Activated B cell treated with CpG ODN at 0.5 μM for 24 hours (primary cell): ENCODE measurements at regions not wholly inside any gene's neighbourhood (a gene's known extent, or its start where the extent isn't known, plus 50 kb on each side); places are given as distances from the start of the nearest gene placed in this dataset.

Source experiments
- ATAC-seq: fragments of 200-7000 bp; cut with Tn5 transposase; one replicate; pipeline ENCODE4 v1.10.0; 2021; ENCODE audit warnings: low read depth, mild to moderate bottlenecking, moderate library complexity
- CTCF ChIA-PET: fragments of 350-600 bp; sonication (Branson Sonifier 250); formaldehyde crosslinking; loops from one replicate; lab custom pipeline; 2021; ENCODE audit warnings: antibody characterized with exemption; lab: Charles Lee
- POLR2A ChIA-PET: fragments of 350-600 bp; sonication (Branson Sonifier 250); formaldehyde crosslinking; loops from one replicate; lab custom pipeline; 2021; ENCODE audit warnings: antibody characterized with exemption; lab: Charles Lee
- DNase-seq: peaks from one replicate; pipeline ENCODE4 v3.0.0; 2022
- H3K27ac Mint-ChIP-seq: one replicate; pipeline ENCODE4 v1.8.0; 2020; ENCODE audit warnings: mixed read lengths
- H3K27me3 Mint-ChIP-seq: one replicate; pipeline ENCODE4 v1.8.0; 2021; ENCODE audit warnings: mixed read lengths
- H3K36me3 Mint-ChIP-seq: one replicate; pipeline ENCODE4 v1.8.0; 2021; ENCODE audit warnings: low read depth, mixed read lengths
- H3K4me1 Mint-ChIP-seq: one replicate; pipeline ENCODE4 v1.8.0; 2021; ENCODE audit warnings: mixed read lengths
- H3K4me3 Mint-ChIP-seq: one replicate; pipeline ENCODE4 v1.8.0; 2020; ENCODE audit warnings: mild to moderate bottlenecking, mixed read lengths
- H3K9me3 Mint-ChIP-seq: one replicate; pipeline ENCODE4 v1.8.0; 2020; ENCODE audit warnings: mixed read lengths
- intact Hi-C: fragments of 100-400 bp; cut with micrococcal nuclease; formaldehyde crosslinking; loops from one replicate; pipeline ENCODE4 v1.15.1; 2024
- TF ChIP-seq, protein P1 (sequence below): fragments of 200-600 bp; IDR thresholded peaks from one replicate; pipeline ENCODE4 v1.8.0; 2022; ENCODE audit warnings: antibody characterized with exemption, mild to moderate bottlenecking

- no peaks in the 10 kb centered on the region for H3K4me1 Mint-ChIP-seq
- DNase-seq = no peak
- H3K4me3 Mint-ChIP-seq = no peak overlapping the region
- ChIA-PET POLR2A (no interaction called here), CTCF (interaction anchor here (0.7 to 1.1 kb wide), 2 partner anchors 666 to 667 kb away, joined by 3 to 4 read pairs; no protein-coding TSS in a partner anchor)
- TF ChIP-seq, protein P1, sequence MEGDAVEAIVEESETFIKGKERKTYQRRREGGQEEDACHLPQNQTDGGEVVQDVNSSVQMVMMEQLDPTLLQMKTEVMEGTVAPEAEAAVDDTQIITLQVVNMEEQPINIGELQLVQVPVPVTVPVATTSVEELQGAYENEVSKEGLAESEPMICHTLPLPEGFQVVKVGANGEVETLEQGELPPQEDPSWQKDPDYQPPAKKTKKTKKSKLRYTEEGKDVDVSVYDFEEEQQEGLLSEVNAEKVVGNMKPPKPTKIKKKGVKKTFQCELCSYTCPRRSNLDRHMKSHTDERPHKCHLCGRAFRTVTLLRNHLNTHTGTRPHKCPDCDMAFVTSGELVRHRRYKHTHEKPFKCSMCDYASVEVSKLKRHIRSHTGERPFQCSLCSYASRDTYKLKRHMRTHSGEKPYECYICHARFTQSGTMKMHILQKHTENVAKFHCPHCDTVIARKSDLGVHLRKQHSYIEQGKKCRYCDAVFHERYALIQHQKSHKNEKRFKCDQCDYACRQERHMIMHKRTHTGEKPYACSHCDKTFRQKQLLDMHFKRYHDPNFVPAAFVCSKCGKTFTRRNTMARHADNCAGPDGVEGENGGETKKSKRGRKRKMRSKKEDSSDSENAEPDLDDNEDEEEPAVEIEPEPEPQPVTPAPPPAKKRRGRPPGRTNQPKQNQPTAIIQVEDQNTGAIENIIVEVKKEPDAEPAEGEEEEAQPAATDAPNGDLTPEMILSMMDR = no peak
- peaks cover 10% of the 10 kb centered on the region for H3K27me3 Mint-ChIP-seq
- ATAC-seq = no peak
- no peaks in the 10 kb centered on the region for H3K9me3 Mint-ChIP-seq
- H3K27ac Mint-ChIP-seq = no peak overlapping the region
- intact Hi-C loops = loop anchor here (2.0 kb wide), 2 partner anchors 546 to 666 kb away; no protein-coding TSS in a partner anchor
- H3K36me3 Mint-ChIP-seq = no peaks in the 10 kb centered on the region
Measured at GRCh38 chr18:77469131-77469530, 219.5 kb downstream of the GALR1 start.

- H3K27me3 Mint-ChIP-seq = peaks cover 10% of the 10 kb centered on the region
- H3K4me1 Mint-ChIP-seq = no peaks in the 10 kb centered on the region
- H3K4me3 Mint-ChIP-seq = no peak overlapping the region
- H3K9me3 Mint-ChIP-seq = no peaks in the 10 kb centered on the region
- ATAC-seq (no peak), DNase-seq (no peak)
- TF ChIP-seq, protein P1 = no peak
- intact Hi-C loops = no loop called here
- no peak overlapping the region for H3K27ac Mint-ChIP-seq
- ChIA-PET CTCF (no interaction called here), POLR2A (no interaction called here)
- no peaks in the 10 kb centered on the region for H3K36me3 Mint-ChIP-seq
Measured at GRCh38 chr18:77470569-77471413, 221.1 kb downstream of the GALR1 start.

DNA sequence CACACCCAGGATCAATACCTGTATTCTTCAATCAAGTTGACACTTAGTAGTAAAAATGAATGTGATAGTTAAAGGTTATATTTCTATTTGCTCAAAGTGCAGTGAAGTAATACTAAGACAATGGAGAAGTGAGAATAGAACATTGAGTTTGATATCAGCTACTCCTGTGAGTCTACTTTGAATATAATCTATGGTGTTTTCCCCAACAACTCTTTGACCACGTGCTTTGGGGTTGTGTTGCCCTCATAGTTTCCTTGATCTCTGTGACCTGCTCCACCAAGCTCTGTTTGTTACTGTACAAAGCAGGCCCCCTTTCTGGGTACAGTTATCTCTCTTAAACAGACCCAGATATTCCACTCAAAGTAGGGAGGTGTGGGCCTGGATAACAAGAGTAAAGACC is 222.9 kb downstream of the GALR1 start:
- DNase-seq = no peak
- CTCF ChIA-PET = no interaction called here
- ATAC-seq = no peak
- Mint-ChIP-seq H3K9me3 (no peaks in the 10 kb centered on the region), H3K36me3 (no peaks in the 10 kb centered on the region), H3K27ac (no peak overlapping the region), H3K4me3 (no peak overlapping the region), H3K27me3 (peaks cover 10% of the 10 kb centered on the region), H3K4me1 (no peaks in the 10 kb centered on the region)
- POLR2A ChIA-PET = no interaction called here
- TF ChIP-seq, protein P1 = no peak
- intact Hi-C loops = no loop called here

- H3K27ac Mint-ChIP-seq = no peak overlapping the region
- no peaks in the 10 kb centered on the region for H3K4me1 Mint-ChIP-seq
- peaks cover 3% of the 10 kb centered on the region for H3K9me3 Mint-ChIP-seq
- H3K36me3 Mint-ChIP-seq = no peaks in the 10 kb centered on the region
- intact Hi-C loops = no loop called here
- ChIA-PET POLR2A (no interaction called here), CTCF (no interaction called here)
- H3K4me3 Mint-ChIP-seq = no peak overlapping the region
- H3K27me3 Mint-ChIP-seq = peaks cover 5% of the 10 kb centered on the region
- no peak for DNase-seq
- ATAC-seq = no peak
- TF ChIP-seq, protein P1 = no peak
Measured at GRCh38 chr18:77478646-77479442, 229.2 kb downstream of the GALR1 start.

DNA sequence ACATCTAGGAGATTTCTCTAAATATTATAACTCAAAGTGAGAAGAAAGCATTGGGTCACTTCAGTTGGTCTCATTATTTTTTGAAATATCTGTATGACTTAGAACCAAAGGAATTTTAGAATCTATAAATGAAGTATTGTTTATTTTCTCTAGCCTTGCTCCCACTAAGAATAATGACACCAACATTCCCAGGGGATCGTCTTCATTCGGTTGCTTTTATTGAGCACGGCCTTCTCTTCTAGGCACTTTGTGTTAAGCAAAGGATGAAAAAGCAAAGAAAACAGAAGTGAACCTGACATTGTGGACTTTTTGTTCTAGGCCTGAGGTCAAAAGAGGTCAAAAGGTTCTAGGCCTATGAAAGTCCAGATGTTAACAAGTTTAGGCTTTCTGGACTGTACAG is 231.9 kb downstream of the GALR1 start:
- Mint-ChIP-seq H3K9me3 (peaks cover 3% of the 10 kb centered on the region), H3K27ac (no peak overlapping the region), H3K36me3 (no peaks in the 10 kb centered on the region), H3K27me3 (peaks cover 4% of the 10 kb centered on the region), H3K4me3 (no peak overlapping the region), H3K4me1 (no peaks in the 10 kb centered on the region)
- TF ChIP-seq, protein P1 = no peak
- CTCF ChIA-PET = no interaction called here
- DNase-seq = no peak
- no peak for ATAC-seq
- POLR2A ChIA-PET = no interaction called here
- intact Hi-C loops = no loop called here
